OCI-LY3 (cell line): ENCODE measurements at regions not wholly inside any gene's neighbourhood (a gene's known extent, or its start where the extent isn't known, plus 50 kb on each side); places are given as distances from the start of the nearest gene placed in this dataset.

ENCODE experiments used
- H2AFZ ChIP-seq: fragments of 200-600, 300-600 bp; shearing (Covaris generic); 2 replicates; pipeline ENCODE4 v1.6.0; 2014; ENCODE audit warnings: antibody characterized with exemption, low read depth, low read length
- H3K27ac ChIP-seq: fragments of 200-600, 300-600 bp; sonication (generic); 2 replicates; pipeline ENCODE4 v1.5.1; 2014; ENCODE audit warnings: mild to moderate bottlenecking, low read length, moderate library complexity, mixed read lengths
- H3K27me3 ChIP-seq: fragments of 200-600, 300-600 bp; sonication (generic); 2 replicates; pipeline ENCODE4 v1.6.1; 2014; ENCODE audit warnings: low read depth, low read length, mixed read lengths
- H3K36me3 ChIP-seq: fragments of 200-600, 300-600 bp; sonication (generic); replicated peaks from 2 replicates; pipeline ENCODE3; 2014; ENCODE audit warnings: low read depth, low read length, mixed read lengths
- H3K4me1 ChIP-seq: fragments of 300-600, 200-600 bp; sonication (generic); 2 replicates; pipeline ENCODE4 v1.6.1; 2014; ENCODE audit warnings: low read length, mixed read lengths
- H3K4me2 ChIP-seq: fragments of 200-600, 300-600 bp; sonication (generic); 2 replicates; pipeline ENCODE4 v1.6.1; 2014; ENCODE audit warnings: low read length, mixed read lengths
- H3K4me3 ChIP-seq: fragments of 300-600, 200-600 bp; sonication (generic); 2 replicates; pipeline ENCODE4 v1.5.1; 2014; ENCODE audit warnings: antibody characterized with exemption, mild to moderate bottlenecking, low read length, moderate library complexity
- H3K79me2 ChIP-seq: fragments of 300-600, 200-600 bp; shearing (Covaris generic); 2 replicates; pipeline ENCODE4 v1.6.1; 2014; ENCODE audit warnings: mild to moderate bottlenecking, low read length, mixed read lengths
- H3K9ac ChIP-seq: fragments of 300-600, 200-600 bp; shearing (Covaris generic); 2 replicates; pipeline ENCODE4 v1.6.0; 2014; ENCODE audit warnings: mild to moderate bottlenecking, low read length, moderate library complexity
- H3K9me3 ChIP-seq: fragments of 200-600, 300-600 bp; shearing (Covaris generic); 2 replicates; pipeline ENCODE4 v1.6.1; 2014; ENCODE audit warnings: low read length, mixed read lengths; ENCODE audit not compliant: insufficient read depth
- H4K20me1 ChIP-seq: fragments of 200-600, 300-600 bp; sonication (generic); 2 replicates; pipeline ENCODE4 v1.6.1; 2016; ENCODE audit warnings: low read length, mixed read lengths; ENCODE audit not compliant: insufficient read depth
- EZH2phosphoT487 ChIP-seq: fragments of 200-600 bp; shearing (Covaris generic); IDR thresholded peaks from 2 replicates; pipeline ENCODE4 v1.6.1; 2018; ENCODE audit warnings: antibody characterized with exemption, mixed run types, low read depth
- TF ChIP-seq, protein P1 (sequence below): fragments of 200-600, 300-600 bp; sonication (generic); IDR thresholded peaks from 2 replicates; pipeline ENCODE4 v1.5.1; 2014; ENCODE audit warnings: antibody characterized with exemption, low read length, low read depth

DNA sequence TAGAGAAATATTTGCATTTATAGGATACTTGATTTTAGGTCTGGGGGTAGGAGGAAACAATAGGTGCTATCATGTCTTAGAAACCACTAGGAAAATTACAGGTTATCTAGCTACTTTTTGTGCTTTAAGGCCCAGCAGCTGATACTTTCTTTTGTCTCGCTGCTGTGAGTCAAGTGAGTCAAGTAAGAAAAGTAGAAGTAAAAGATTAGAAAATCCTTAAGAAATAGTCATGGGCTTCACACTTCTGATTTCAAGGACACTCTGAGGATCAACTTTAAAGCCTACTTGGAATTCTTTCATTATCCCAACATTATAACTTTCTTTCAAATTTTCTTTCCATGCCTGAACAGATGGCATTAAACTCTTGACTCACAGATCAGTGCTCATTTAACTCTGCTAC is 95.2 kb upstream of the RBMS3 start:
- TF ChIP-seq EZH2phosphoT487 = no peak
- TF ChIP-seq, protein P1, sequence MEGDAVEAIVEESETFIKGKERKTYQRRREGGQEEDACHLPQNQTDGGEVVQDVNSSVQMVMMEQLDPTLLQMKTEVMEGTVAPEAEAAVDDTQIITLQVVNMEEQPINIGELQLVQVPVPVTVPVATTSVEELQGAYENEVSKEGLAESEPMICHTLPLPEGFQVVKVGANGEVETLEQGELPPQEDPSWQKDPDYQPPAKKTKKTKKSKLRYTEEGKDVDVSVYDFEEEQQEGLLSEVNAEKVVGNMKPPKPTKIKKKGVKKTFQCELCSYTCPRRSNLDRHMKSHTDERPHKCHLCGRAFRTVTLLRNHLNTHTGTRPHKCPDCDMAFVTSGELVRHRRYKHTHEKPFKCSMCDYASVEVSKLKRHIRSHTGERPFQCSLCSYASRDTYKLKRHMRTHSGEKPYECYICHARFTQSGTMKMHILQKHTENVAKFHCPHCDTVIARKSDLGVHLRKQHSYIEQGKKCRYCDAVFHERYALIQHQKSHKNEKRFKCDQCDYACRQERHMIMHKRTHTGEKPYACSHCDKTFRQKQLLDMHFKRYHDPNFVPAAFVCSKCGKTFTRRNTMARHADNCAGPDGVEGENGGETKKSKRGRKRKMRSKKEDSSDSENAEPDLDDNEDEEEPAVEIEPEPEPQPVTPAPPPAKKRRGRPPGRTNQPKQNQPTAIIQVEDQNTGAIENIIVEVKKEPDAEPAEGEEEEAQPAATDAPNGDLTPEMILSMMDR = no peak
- H3K4me1 ChIP-seq = peaks cover 7% of the 10 kb centered on the region
- no peaks in the 10 kb centered on the region for H4K20me1 ChIP-seq
- no peak overlapping the region for H3K4me3 ChIP-seq
- H3K27ac ChIP-seq = no peak overlapping the region
- H3K9ac ChIP-seq = no peak overlapping the region
- H2AFZ ChIP-seq = no peak overlapping the region
- no peaks in the 10 kb centered on the region for H3K9me3 ChIP-seq
- no peak overlapping the region for H3K4me2 ChIP-seq
- H3K79me2 ChIP-seq = no peaks in the 10 kb centered on the region
- H3K36me3 ChIP-seq = no peaks in the 10 kb centered on the region
- H3K27me3 ChIP-seq = 0 out of 2 replicates have a peak, but pooled peaks cover 3% of the 10 kb centered on the region

DNA sequence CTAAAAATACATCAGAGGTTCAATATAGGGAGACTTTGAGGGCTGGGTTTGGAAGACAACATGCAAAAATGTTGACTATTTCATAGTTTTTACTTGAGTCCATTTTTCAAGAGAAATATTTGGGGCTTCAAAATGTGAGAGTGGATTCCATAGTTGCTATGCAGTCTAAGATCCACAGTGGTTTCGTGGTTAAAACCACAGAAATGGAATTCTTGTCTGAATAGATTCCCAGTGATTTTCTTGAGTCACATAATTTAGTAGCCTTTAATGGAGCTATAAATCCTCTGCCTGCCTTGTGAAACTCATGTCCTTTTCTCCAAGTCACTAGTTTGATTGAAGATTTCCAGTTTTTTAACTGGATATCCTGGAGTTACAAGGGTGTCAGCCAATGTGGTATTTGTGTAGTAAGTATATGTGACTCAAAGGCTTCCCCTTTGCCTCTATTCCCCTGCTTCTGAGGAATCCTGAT is 94.7 kb upstream of the RBMS3 start:
- H2AFZ ChIP-seq = no peak overlapping the region
- no peaks in the 10 kb centered on the region for H4K20me1 ChIP-seq
- H3K27ac ChIP-seq = no peak overlapping the region
- no peak overlapping the region for H3K4me2 ChIP-seq
- no peaks in the 10 kb centered on the region for H3K79me2 ChIP-seq
- H3K4me1 ChIP-seq = peaks cover 7% of the 10 kb centered on the region
- 0 out of 2 replicates have a peak, but pooled peaks cover 3% of the 10 kb centered on the region for H3K27me3 ChIP-seq
- no peak overlapping the region for H3K9ac ChIP-seq
- no peak overlapping the region for H3K4me3 ChIP-seq
- H3K36me3 ChIP-seq = no peaks in the 10 kb centered on the region
- TF ChIP-seq, protein P1 = no peak
- no peak for TF ChIP-seq EZH2phosphoT487
- H3K9me3 ChIP-seq = no peaks in the 10 kb centered on the region

DNA sequence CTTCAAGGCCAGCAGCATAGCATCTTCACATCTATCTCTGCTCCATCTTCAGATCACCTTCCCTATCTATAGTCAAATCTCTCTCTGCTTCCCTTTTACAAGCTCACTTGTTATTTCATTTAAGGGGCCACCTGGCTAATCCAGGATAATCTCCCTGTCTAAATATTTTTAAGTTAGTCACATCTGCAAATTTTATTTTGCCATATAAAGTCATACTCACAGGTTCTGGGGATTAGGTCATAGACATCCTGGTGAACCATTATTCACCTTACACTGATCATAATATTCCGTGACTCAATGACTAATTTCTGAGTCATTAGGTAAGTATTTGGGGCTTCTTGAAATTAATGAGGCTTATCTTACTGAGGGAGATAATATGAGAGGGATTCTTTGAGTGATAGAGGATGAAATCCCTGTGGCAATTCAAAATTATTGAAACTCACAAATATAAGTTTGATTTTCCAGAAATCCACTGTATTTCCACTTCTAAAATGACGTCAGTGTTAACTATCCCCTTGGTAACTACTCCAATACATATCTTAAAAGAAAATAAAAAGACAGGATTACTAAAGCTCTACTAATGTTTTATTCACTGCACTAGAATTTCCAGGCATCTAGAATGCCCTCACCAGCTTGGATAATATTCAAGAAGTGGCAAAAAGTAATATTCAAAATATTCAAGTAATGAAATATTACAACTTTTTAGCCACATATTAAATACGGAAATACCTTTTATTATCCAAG is 93.7 kb upstream of the RBMS3 start:
- Histone ChIP-seq H3K9me3 (no peaks in the 10 kb centered on the region), H3K79me2 (no peaks in the 10 kb centered on the region), H3K4me2 (no peak overlapping the region), H2AFZ (no peak overlapping the region), H4K20me1 (no peaks in the 10 kb centered on the region), H3K27me3 (0 out of 2 replicates have a peak, but pooled peaks cover 3% of the 10 kb centered on the region), H3K27ac (no peak overlapping the region), H3K4me3 (no peak overlapping the region), H3K9ac (no peak overlapping the region), H3K4me1 (peaks cover 7% of the 10 kb centered on the region), H3K36me3 (no peaks in the 10 kb centered on the region)
- no peak for TF ChIP-seq EZH2phosphoT487
- TF ChIP-seq, protein P1 = no peak

DNA sequence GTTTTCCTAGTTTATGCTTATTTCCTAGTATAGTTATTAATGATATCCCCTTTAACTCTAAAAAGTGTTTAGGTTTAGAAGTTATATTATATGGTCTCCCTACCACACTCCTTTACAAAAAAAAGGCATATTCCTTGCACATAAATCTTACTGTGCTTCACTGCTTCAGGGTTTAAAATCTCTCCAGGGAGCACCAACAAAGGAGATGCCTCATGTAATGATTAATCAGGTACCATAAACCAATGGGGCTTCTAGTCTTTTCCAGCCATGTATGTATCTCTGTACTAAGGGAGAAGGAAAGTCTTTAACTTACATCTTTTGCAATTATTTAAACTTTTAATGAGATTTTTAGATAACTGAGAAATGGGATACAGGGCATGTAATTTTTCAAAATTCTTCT is 91.5 kb upstream of the RBMS3 start:
- Histone ChIP-seq H3K9ac (no peak overlapping the region), H3K27ac (no peak overlapping the region), H3K79me2 (no peaks in the 10 kb centered on the region), H3K4me1 (no peaks in the 10 kb centered on the region), H3K27me3 (no peaks in the 10 kb centered on the region), H3K4me3 (no peak overlapping the region), H3K36me3 (no peaks in the 10 kb centered on the region), H4K20me1 (no peaks in the 10 kb centered on the region), H3K9me3 (no peaks in the 10 kb centered on the region), H3K4me2 (no peak overlapping the region), H2AFZ (no peak overlapping the region)
- TF ChIP-seq, protein P1 = no peak
